Transverse colon (tissue), 4 donors: ENCODE measurements at regions not wholly inside any gene's neighbourhood (a gene's known extent, or its start where the extent isn't known, plus 50 kb on each side); places are given as distances from the start of the nearest gene placed in this dataset.

ENCODE experiments used
- CTCF ChIP-seq, 5 experiments: fragments of 200-600 bp in 3 of 5; fragments of 450-650 bp in 2 of 5; sonication (generic) in 3 of 5; IDR thresholded peaks; 1 replicate in 2 of 5; 2 replicates in 3 of 5; pipeline ENCODE4 v1.5.1; 2016 to 2017; ENCODE audit warnings: antibody characterized with exemption in 5 of 5, inconsistent platforms in 3 of 5, mild to moderate bottlenecking in 2 of 5, moderate library complexity in 1 of 5
- POLR2A ChIP-seq: fragments of 450-650 bp; IDR thresholded peaks from one replicate; pipeline ENCODE4 v1.6.1; 2016; ENCODE audit warnings: antibody characterized with exemption, mild to moderate bottlenecking, moderate library complexity
- POLR2AphosphoS5 ChIP-seq, 3 donors: sonication (generic); formaldehyde crosslinking; IDR thresholded peaks; one replicate each; pipeline ENCODE4 v1.6.1; 2016; ENCODE audit warnings: antibody characterized with exemption in 3 of 3

DNA sequence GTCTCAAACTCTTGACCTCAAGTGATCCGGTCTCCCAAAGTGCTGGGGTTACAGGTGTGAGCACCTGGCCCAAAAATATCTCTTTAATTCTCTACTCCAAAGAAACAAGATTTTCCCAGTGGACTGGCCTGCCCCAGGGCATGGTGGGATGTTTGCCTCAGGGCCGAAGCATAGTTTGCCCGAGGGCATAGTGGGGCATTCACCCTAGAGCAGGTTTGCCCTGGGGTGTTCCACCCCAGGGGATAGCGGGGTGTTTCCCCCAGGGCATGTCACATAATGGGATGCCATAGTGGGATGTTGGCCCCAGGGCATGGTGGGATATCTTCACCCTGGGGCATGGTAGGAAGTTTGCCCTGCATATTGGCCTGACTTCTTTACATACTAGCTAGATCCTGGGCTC is 97.2 kb downstream of the VEGFA start:
- no peak for TF ChIP-seq POLR2A
- TF ChIP-seq CTCF (IDR thresholded peaks at IDR 0.05) = no peak
- no peak for TF ChIP-seq POLR2AphosphoS5 (IDR thresholded peaks at IDR 0.05)
